Uterus (tissue), 2 donors: ENCODE measurements at regions not wholly inside any gene's neighbourhood (a gene's known extent, or its start where the extent isn't known, plus 50 kb on each side); places are given as distances from the start of the nearest gene placed in this dataset.

Source experiments
- CTCF ChIP-seq, 4 experiments: fragments of 200-600 bp in 2 of 4; fragments of 450-650 bp in 2 of 4; sonication (generic) in 2 of 4; IDR thresholded peaks; one replicate each; pipeline ENCODE4 v1.5.1; 2016 to 2019; ENCODE audit warnings: antibody characterized with exemption in 4 of 4, mild to moderate bottlenecking in 2 of 4, moderate library complexity in 1 of 4
- POLR2A ChIP-seq, 2 donors: fragments of 450-650 bp; IDR thresholded peaks; one replicate each; pipeline ENCODE4 v1.6.1; 2016; ENCODE audit warnings: antibody characterized with exemption in 2 of 2, mild to moderate bottlenecking in 1 of 2, moderate library complexity in 1 of 2

DNA sequence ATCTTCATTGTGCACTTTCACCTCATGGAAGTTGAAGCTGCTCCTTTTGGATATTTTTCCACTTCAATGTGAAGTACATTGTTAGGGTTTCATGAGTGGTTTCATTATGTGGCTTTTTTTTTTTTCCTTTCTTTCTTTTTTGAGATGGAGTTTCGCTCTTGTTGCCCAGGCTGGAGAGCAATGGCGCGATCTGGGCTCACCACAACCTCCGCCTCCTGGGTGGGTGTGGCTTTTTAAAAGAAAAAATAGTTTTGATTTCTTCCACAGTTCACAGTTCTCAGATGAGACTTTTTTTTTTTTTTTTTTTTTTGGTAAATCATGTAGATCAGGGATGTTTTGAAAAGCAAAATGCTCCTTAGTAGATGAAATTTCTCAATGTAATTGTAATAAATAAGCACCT is 652.3 kb upstream of the ANKRD30A start:
- TF ChIP-seq CTCF (IDR thresholded peaks at IDR 0.05) (no peak), POLR2A (IDR thresholded peaks at IDR 0.05) (no peak)
